Stimulated activated memory B cell treated with anti-CD40 and anti-IgM and Interleukin-4, amounts not matched to agents 10 μg/mL and 1 μg/mL and 100 μg/mL, for 72 hours (primary cell): ENCODE measurements at regions not wholly inside any gene's neighbourhood (a gene's known extent, or its start where the extent isn't known, plus 50 kb on each side); places are given as distances from the start of the nearest gene placed in this dataset.
"Not testable (repeated sequence)": the region's sequence is repeated elsewhere in the genome, so short reads cannot be mapped to it uniquely, and the experiment has no call there.

ENCODE experiments used
- ATAC-seq: fragments of 150-1000 bp; cut with Tn5 transposase; 2 replicates; pipeline ENCODE4 v1.10.0; 2021
- H3K27ac Mint-ChIP-seq: one replicate; pipeline ENCODE4 v1.8.0; 2022; ENCODE audit warnings: mild to moderate bottlenecking, mixed read lengths
- H3K27me3 Mint-ChIP-seq: one replicate; pipeline ENCODE4 v1.8.0; 2022; ENCODE audit warnings: mixed read lengths
- H3K36me3 Mint-ChIP-seq: one replicate; pipeline ENCODE4 v1.8.0; 2022; ENCODE audit warnings: mixed read lengths
- H3K4me1 Mint-ChIP-seq: one replicate; pipeline ENCODE4 v1.8.0; 2022; ENCODE audit warnings: mixed read lengths
- H3K4me3 Mint-ChIP-seq: one replicate; pipeline ENCODE4 v1.8.0; 2022; ENCODE audit warnings: mild to moderate bottlenecking, moderate library complexity, mixed read lengths
- H3K9me3 Mint-ChIP-seq: one replicate; pipeline ENCODE4 v1.8.0; 2022; ENCODE audit warnings: mixed read lengths

GRCh38 chr15:95080228-95080627 is 848.9 kb downstream of the MCTP2 start:
- not testable (repeated sequence) for H3K4me1 Mint-ChIP-seq, H3K27ac Mint-ChIP-seq

GRCh38 chr15:95085056-95085455 is 853.7 kb downstream of the MCTP2 start:
- Mint-ChIP-seq H3K9me3 (peaks cover 6% of the 10 kb centered on the region), H3K27me3 (no peaks in the 10 kb centered on the region), H3K27ac (no peak overlapping the region), H3K4me1 (no peaks in the 10 kb centered on the region), H3K36me3 (no peaks in the 10 kb centered on the region), H3K4me3 (no peak overlapping the region)
- ATAC-seq: no peak

More at GRCh38 chr15:95080228-95080627, 848.9 kb downstream of the MCTP2 start:
- not testable (repeated sequence) for H3K9me3 Mint-ChIP-seq, H3K36me3 Mint-ChIP-seq, ATAC-seq, H3K27me3 Mint-ChIP-seq, H3K4me3 Mint-ChIP-seq

GRCh38 chr15:95086531-95087252 is 855.3 kb downstream of the MCTP2 start:
- peaks cover 3% of the 10 kb centered on the region for H3K9me3 Mint-ChIP-seq

GRCh38 chr15:95087253-95087609 is 855.9 kb downstream of the MCTP2 start:
- Mint-ChIP-seq H3K36me3 (no peaks in the 10 kb centered on the region), H3K4me1 (no peaks in the 10 kb centered on the region), H3K27me3 (no peaks in the 10 kb centered on the region), H3K27ac (no peak overlapping the region), H3K4me3 (no peak overlapping the region), H3K9me3 (peaks cover 3% of the 10 kb centered on the region)
- no peak for ATAC-seq

More at GRCh38 chr15:95086531-95087252, 855.3 kb downstream of the MCTP2 start:
- Mint-ChIP-seq H3K4me3 (no peak overlapping the region), H3K27me3 (no peaks in the 10 kb centered on the region), H3K27ac (no peak overlapping the region), H3K36me3 (no peaks in the 10 kb centered on the region), H3K4me1 (no peaks in the 10 kb centered on the region)
- ATAC-seq: no peak

- Mint-ChIP-seq H3K27me3 (no peaks in the 10 kb centered on the region), H3K9me3 (peaks cover 3% of the 10 kb centered on the region), H3K27ac (no peak overlapping the region), H3K4me3 (no peak overlapping the region), H3K36me3 (no peaks in the 10 kb centered on the region), H3K4me1 (no peaks in the 10 kb centered on the region)
- no peak for ATAC-seq
Measured at GRCh38 chr15:95091444-95091843, 860.1 kb downstream of the MCTP2 start.

- Mint-ChIP-seq H3K4me3 (no peak overlapping the region), H3K9me3 (no peaks in the 10 kb centered on the region), H3K27ac (no peak overlapping the region), H3K4me1 (no peaks in the 10 kb centered on the region), H3K27me3 (no peaks in the 10 kb centered on the region), H3K36me3 (no peaks in the 10 kb centered on the region)
- ATAC-seq: no peak
Measured at GRCh38 chr15:95095250-95095649, 863.9 kb downstream of the MCTP2 start.

GRCh38 chr15:95096651-95097050 is 865.3 kb downstream of the MCTP2 start:
- H3K36me3 Mint-ChIP-seq: no peaks in the 10 kb centered on the region
- H3K27me3 Mint-ChIP-seq: no peaks in the 10 kb centered on the region
- no peaks in the 10 kb centered on the region for H3K9me3 Mint-ChIP-seq
- ATAC-seq: no peak
- no peak overlapping the region for H3K27ac Mint-ChIP-seq
- H3K4me1 Mint-ChIP-seq: no peaks in the 10 kb centered on the region
- H3K4me3 Mint-ChIP-seq: no peak overlapping the region

GRCh38 chr15:95097361-95097760 is 866.0 kb downstream of the MCTP2 start:
- no peak overlapping the region for H3K4me3 Mint-ChIP-seq
- no peaks in the 10 kb centered on the region for H3K27me3 Mint-ChIP-seq
- no peaks in the 10 kb centered on the region for H3K4me1 Mint-ChIP-seq

GRCh38 chr15:95105229-95105628 is 873.9 kb downstream of the MCTP2 start:
- no peak overlapping the region for H3K27ac Mint-ChIP-seq
- ATAC-seq: no peak
- H3K4me3 Mint-ChIP-seq: no peak overlapping the region
- H3K4me1 Mint-ChIP-seq: no peaks in the 10 kb centered on the region
- H3K9me3 Mint-ChIP-seq: peaks cover 7% of the 10 kb centered on the region
- H3K36me3 Mint-ChIP-seq: no peaks in the 10 kb centered on the region
- H3K27me3 Mint-ChIP-seq: no peaks in the 10 kb centered on the region

More at GRCh38 chr15:95097361-95097760, 866.0 kb downstream of the MCTP2 start:
- Mint-ChIP-seq H3K27ac (no peak overlapping the region), H3K36me3 (no peaks in the 10 kb centered on the region), H3K9me3 (peaks cover 2% of the 10 kb centered on the region)
- ATAC-seq: no peak

GRCh38 chr15:95106801-95107200 is 875.4 kb downstream of the MCTP2 start:
- H3K4me1 Mint-ChIP-seq: no peaks in the 10 kb centered on the region
- no peak overlapping the region for H3K27ac Mint-ChIP-seq
- no peak for ATAC-seq
- H3K4me3 Mint-ChIP-seq: no peak overlapping the region
- peaks cover 7% of the 10 kb centered on the region for H3K9me3 Mint-ChIP-seq
- H3K36me3 Mint-ChIP-seq: no peaks in the 10 kb centered on the region
- H3K27me3 Mint-ChIP-seq: no peaks in the 10 kb centered on the region

GRCh38 chr15:95108673-95109072 is 877.3 kb downstream of the MCTP2 start:
- Mint-ChIP-seq H3K9me3 (peaks cover 5% of the 10 kb centered on the region), H3K27me3 (no peaks in the 10 kb centered on the region), H3K4me1 (no peaks in the 10 kb centered on the region), H3K27ac (no peak overlapping the region), H3K36me3 (no peaks in the 10 kb centered on the region), H3K4me3 (no peak overlapping the region)
- ATAC-seq: no peak

GRCh38 chr15:95111969-95112368 is 880.6 kb downstream of the MCTP2 start:
- H3K4me3 Mint-ChIP-seq: no peak overlapping the region
- H3K27ac Mint-ChIP-seq: no peak overlapping the region

GRCh38 chr15:95113041-95113440 is 881.7 kb downstream of the MCTP2 start:
- ATAC-seq: no peak
- H3K9me3 Mint-ChIP-seq: no peaks in the 10 kb centered on the region
- no peak overlapping the region for H3K27ac Mint-ChIP-seq
- H3K4me3 Mint-ChIP-seq: no peak overlapping the region
- no peaks in the 10 kb centered on the region for H3K4me1 Mint-ChIP-seq
- no peaks in the 10 kb centered on the region for H3K36me3 Mint-ChIP-seq
- H3K27me3 Mint-ChIP-seq: no peaks in the 10 kb centered on the region

More at GRCh38 chr15:95111969-95112368, 880.6 kb downstream of the MCTP2 start:
- no peaks in the 10 kb centered on the region for H3K4me1 Mint-ChIP-seq
- H3K27me3 Mint-ChIP-seq: no peaks in the 10 kb centered on the region
- H3K9me3 Mint-ChIP-seq: peaks cover 3% of the 10 kb centered on the region
- no peak for ATAC-seq
- H3K36me3 Mint-ChIP-seq: no peaks in the 10 kb centered on the region

GRCh38 chr15:95119041-95119610 is 887.8 kb downstream of the MCTP2 start:
- no peak overlapping the region for H3K4me3 Mint-ChIP-seq
- no peaks in the 10 kb centered on the region for H3K36me3 Mint-ChIP-seq
- no peak overlapping the region for H3K27ac Mint-ChIP-seq
- no peaks in the 10 kb centered on the region for H3K27me3 Mint-ChIP-seq
- H3K9me3 Mint-ChIP-seq: peaks cover 5% of the 10 kb centered on the region
- no peak for ATAC-seq
- H3K4me1 Mint-ChIP-seq: no peaks in the 10 kb centered on the region

GRCh38 chr15:95120595-95120994 is 889.2 kb downstream of the MCTP2 start:
- Mint-ChIP-seq H3K4me3 (no peak overlapping the region), H3K27ac (no peak overlapping the region), H3K27me3 (no peaks in the 10 kb centered on the region), H3K4me1 (no peaks in the 10 kb centered on the region), H3K36me3 (no peaks in the 10 kb centered on the region), H3K9me3 (peaks cover 5% of the 10 kb centered on the region)
- no peak for ATAC-seq

GRCh38 chr15:95121191-95121590 is 889.8 kb downstream of the MCTP2 start:
- no peaks in the 10 kb centered on the region for H3K36me3 Mint-ChIP-seq
- H3K27ac Mint-ChIP-seq: no peak overlapping the region
- peaks cover 5% of the 10 kb centered on the region for H3K9me3 Mint-ChIP-seq
- no peaks in the 10 kb centered on the region for H3K4me1 Mint-ChIP-seq
- no peaks in the 10 kb centered on the region for H3K27me3 Mint-ChIP-seq
- no peak for ATAC-seq
- no peak overlapping the region for H3K4me3 Mint-ChIP-seq
